22Rv1 (cell line): ENCODE measurements at regions not wholly inside any gene's neighbourhood (a gene's known extent, or its start where the extent isn't known, plus 50 kb on each side); places are given as distances from the start of the nearest gene placed in this dataset.
A peak's percentile ranks its signal among the peaks of the same experiment; 100 is the strongest.
"Not testable (repeated sequence)": the region's sequence is repeated elsewhere in the genome, so short reads cannot be mapped to it uniquely, and the experiment has no call there.

Source experiments
- H3K27ac ChIP-seq: fragments of 450-650 bp; 2 replicates; pipeline ENCODE4 v1.5.1; 2017
- CTCF ChIP-seq: fragments of 450-650 bp; IDR thresholded peaks from 2 replicates; pipeline ENCODE4 v1.5.1; 2017; ENCODE audit warnings: mild to moderate bottlenecking
- ZFX ChIP-seq: fragments of 450-650 bp; IDR thresholded peaks from 2 replicates; pipeline ENCODE4 v1.6.1; 2017; ENCODE audit warnings: antibody characterized with exemption, borderline replicate concordance

GRCh38 chr14:34087571-34087970 is 136.7 kb upstream of the EGLN3 start:
- no peak overlapping the region for H3K27ac ChIP-seq

GRCh38 chr14:34086223-34086757 is 135.4 kb upstream of the EGLN3 start:
- TF ChIP-seq CTCF (no peak), ZFX (no peak)
- no peak overlapping the region for H3K27ac ChIP-seq

More at GRCh38 chr14:34087571-34087970, 136.7 kb upstream of the EGLN3 start:
- TF ChIP-seq ZFX (no peak), CTCF (no peak)

GRCh38 chr14:34085695-34086094 is 134.8 kb upstream of the EGLN3 start:
- TF ChIP-seq CTCF (no peak), ZFX (no peak)
- peak overlapping the region; percentile 59 for H3K27ac ChIP-seq

GRCh38 chr14:34081576-34082136 is 130.8 kb upstream of the EGLN3 start:
- no peak for TF ChIP-seq ZFX
- TF ChIP-seq CTCF, result no peak
- peak overlapping the region; percentile 55 for H3K27ac ChIP-seq

- peak overlapping the region; percentile 55 for H3K27ac ChIP-seq
- TF ChIP-seq CTCF (no peak), ZFX (no peak)
Measured at GRCh38 chr14:34081101-34081575, 130.3 kb upstream of the EGLN3 start.

- H3K27ac ChIP-seq, result not testable (repeated sequence)
Measured at GRCh38 chr14:34079643-34080042, 128.8 kb upstream of the EGLN3 start.

- no peak for TF ChIP-seq ZFX
- TF ChIP-seq CTCF, result no peak
- no peak overlapping the region for H3K27ac ChIP-seq
Measured at GRCh38 chr14:34078117-34078743, 127.4 kb upstream of the EGLN3 start.

- TF ChIP-seq CTCF (no peak), ZFX (no peak)
Measured at GRCh38 chr14:34075826-34076225, 125.0 kb upstream of the EGLN3 start.

More at GRCh38 chr14:34075826-34076225, 125.0 kb upstream of the EGLN3 start:
- no peak overlapping the region for H3K27ac ChIP-seq
